ENCODE measurements at regions not wholly inside any gene's neighbourhood (a gene's known extent, or its start where the extent isn't known, plus 50 kb on each side); places are given as distances from the start of the nearest gene placed in this dataset.

DNA sequence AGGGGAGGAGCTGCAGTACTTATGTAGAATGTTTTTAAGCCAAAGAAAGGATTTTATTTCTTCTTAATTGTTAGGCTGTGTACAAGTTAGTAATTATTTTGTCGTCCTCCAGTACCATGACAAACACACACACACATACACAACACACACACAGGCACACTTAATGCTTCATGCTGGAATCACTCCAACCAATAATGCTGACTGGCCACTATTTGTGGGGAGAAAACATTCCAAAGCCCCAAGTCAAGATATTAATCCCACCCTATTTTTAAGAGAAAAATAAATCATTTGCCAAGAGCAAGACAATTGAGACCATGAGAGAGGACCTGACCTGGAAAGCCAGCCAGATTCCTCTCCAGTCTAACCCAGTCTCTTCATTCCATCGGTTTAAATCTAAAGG lies 51.8 kb upstream of the TMCO5A start:
- DNase-seq (ENCODE audit: low spot score), result no peak
- intact Hi-C loops (cut with DNase I), result loop anchor here (10.0 kb wide), 1 partner anchor 998 kb away; no protein-coding TSS in a partner anchor
